DND-41 (cell line): ENCODE measurements at regions not wholly inside any gene's neighbourhood (a gene's known extent, or its start where the extent isn't known, plus 50 kb on each side); places are given as distances from the start of the nearest gene placed in this dataset.

Experiments
- ATAC-seq: fragments of 200-7000 bp; cut with Tn5 transposase; 3 replicates; pipeline ENCODE4 v1.9.1; 2021; ENCODE audit warnings: low read depth; ENCODE audit not compliant: insufficient read depth
- DNase-seq: peaks from one replicate; pipeline ENCODE4 v3.0.0-alpha.2; 2020
- H2AFZ ChIP-seq: 2 replicates; pipeline ENCODE4 v1.6.0; 2012; ENCODE audit warnings: low read depth, low read length
- H3K27ac ChIP-seq: 2 replicates; pipeline ENCODE4 v1.5.1; 2012; ENCODE audit warnings: low read length, inconsistent platforms
- H3K27me3 ChIP-seq: fragments of 200-600 bp; sonication (generic); 2 replicates; pipeline ENCODE4 v1.6.0; 2012; ENCODE audit warnings: low read length, mild to moderate bottlenecking, inconsistent platforms; ENCODE audit not compliant: insufficient read depth, poor library complexity
- H3K36me3 ChIP-seq: 2 replicates; pipeline ENCODE4 v1.5.1; 2012; ENCODE audit warnings: low read length, inconsistent platforms; ENCODE audit not compliant: insufficient read depth
- H3K4me1 ChIP-seq: 2 replicates; pipeline ENCODE4 v1.5.1; 2012; ENCODE audit warnings: mild to moderate bottlenecking, low read length; ENCODE audit not compliant: insufficient read depth
- H3K4me2 ChIP-seq: 2 replicates; pipeline ENCODE4 v1.6.0; 2012; ENCODE audit warnings: mild to moderate bottlenecking, moderate library complexity, low read length, inconsistent platforms; ENCODE audit not compliant: insufficient read depth
- H3K4me3 ChIP-seq, 2 experiments: fragments of 200-600 bp in 1 of 2; shearing (Covaris generic) in 1 of 2; 2 replicates each; pipeline ENCODE4 v1.5.1; 2012 to 2016; ENCODE audit warnings: inconsistent platforms in 2 of 2, low read length in 2 of 2, mild to moderate bottlenecking in 2 of 2, low read depth in 1 of 2, moderate library complexity in 1 of 2
- H3K79me2 ChIP-seq: 2 replicates; pipeline ENCODE4 v1.6.0; 2012; ENCODE audit warnings: low read length, inconsistent platforms; ENCODE audit not compliant: insufficient read depth
- H3K9ac ChIP-seq: 2 replicates; pipeline ENCODE4 v1.6.0; 2012; ENCODE audit warnings: low read depth, mild to moderate bottlenecking, inconsistent platforms, low read length, moderate library complexity
- H3K9me3 ChIP-seq: 2 replicates; pipeline ENCODE4 v1.5.1; 2012; ENCODE audit warnings: low read length, moderate library complexity, mild to moderate bottlenecking, inconsistent platforms; ENCODE audit not compliant: insufficient read depth, severe bottlenecking
- H4K20me1 ChIP-seq: 2 replicates; pipeline ENCODE4 v1.6.0; 2012; ENCODE audit warnings: low read length; ENCODE audit not compliant: insufficient read depth
- CTCF ChIP-seq: IDR thresholded peaks from 2 replicates; pipeline ENCODE4 v1.5.1; 2012; ENCODE audit warnings: borderline replicate concordance, low read length, moderate library complexity, mild to moderate bottlenecking; ENCODE audit not compliant: poor library complexity, severe bottlenecking; ENCODE audit errors: extremely low read depth
- EZH2 ChIP-seq: IDR thresholded peaks from 3 replicates; pipeline ENCODE4 v1.6.1; 2012; ENCODE audit warnings: borderline replicate concordance, low read depth, mild to moderate bottlenecking, moderate library complexity, low read length, inconsistent platforms; ENCODE audit not compliant: severe bottlenecking

- no peaks in the 10 kb centered on the region for H4K20me1 ChIP-seq
- DNase-seq (no peak), ATAC-seq (no peak)
- TF ChIP-seq EZH2 (no peak), CTCF (no peak)
- no peaks in the 10 kb centered on the region for H3K79me2 ChIP-seq
- peaks cover 18% of the 10 kb centered on the region for H3K4me1 ChIP-seq
- H2AFZ ChIP-seq: no peak overlapping the region
- H3K27me3 ChIP-seq: no peaks in the 10 kb centered on the region
- H3K9ac ChIP-seq: no peak overlapping the region
- H3K4me2 ChIP-seq: no peak overlapping the region
- H3K4me3 ChIP-seq: no peak overlapping the region
- H3K9me3 ChIP-seq: no peaks in the 10 kb centered on the region
- no peaks in the 10 kb centered on the region for H3K36me3 ChIP-seq
- H3K27ac ChIP-seq: no peak overlapping the region
Observed at GRCh38 chr12:89216211-89216952, 135.9 kb downstream of the DUSP6 start.

- Histone ChIP-seq H3K79me2 (no peaks in the 10 kb centered on the region), H3K4me3 (no peak overlapping the region), H3K27ac (no peak overlapping the region), H2AFZ (no peak overlapping the region), H3K4me1 (peaks cover 18% of the 10 kb centered on the region), H3K36me3 (no peaks in the 10 kb centered on the region), H3K9me3 (no peaks in the 10 kb centered on the region), H3K27me3 (no peaks in the 10 kb centered on the region), H3K4me2 (no peak overlapping the region), H4K20me1 (no peaks in the 10 kb centered on the region), H3K9ac (no peak overlapping the region)
- DNase-seq (no peak), ATAC-seq (no peak)
- TF ChIP-seq CTCF: no peak
- TF ChIP-seq EZH2: no peak
Observed at GRCh38 chr12:89215196-89215595, 137.1 kb downstream of the DUSP6 start.

- H3K4me3 ChIP-seq: no peak overlapping the region
- no peak overlapping the region for H3K4me2 ChIP-seq
- no peaks in the 10 kb centered on the region for H3K79me2 ChIP-seq
- TF ChIP-seq EZH2: no peak
- no peak for TF ChIP-seq CTCF
- H3K4me1 ChIP-seq: peaks cover 28% of the 10 kb centered on the region
- no peaks in the 10 kb centered on the region for H3K9me3 ChIP-seq
- DNase-seq: no peak
- no peak overlapping the region for H3K27ac ChIP-seq
- no peak overlapping the region for H3K9ac ChIP-seq
- H4K20me1 ChIP-seq: no peaks in the 10 kb centered on the region
- no peaks in the 10 kb centered on the region for H3K27me3 ChIP-seq
- no peak overlapping the region for H2AFZ ChIP-seq
- H3K36me3 ChIP-seq: no peaks in the 10 kb centered on the region
- ATAC-seq: no peak
Observed at GRCh38 chr12:89213747-89214146, 138.6 kb downstream of the DUSP6 start.
